ENCODE measurements at regions not wholly inside any gene's neighbourhood (a gene's known extent, or its start where the extent isn't known, plus 50 kb on each side); places are given as distances from the start of the nearest gene placed in this dataset.
"Not testable (repeated sequence)": the region's sequence is repeated elsewhere in the genome, so short reads cannot be mapped to it uniquely, and the experiment has no call there.

DNA sequence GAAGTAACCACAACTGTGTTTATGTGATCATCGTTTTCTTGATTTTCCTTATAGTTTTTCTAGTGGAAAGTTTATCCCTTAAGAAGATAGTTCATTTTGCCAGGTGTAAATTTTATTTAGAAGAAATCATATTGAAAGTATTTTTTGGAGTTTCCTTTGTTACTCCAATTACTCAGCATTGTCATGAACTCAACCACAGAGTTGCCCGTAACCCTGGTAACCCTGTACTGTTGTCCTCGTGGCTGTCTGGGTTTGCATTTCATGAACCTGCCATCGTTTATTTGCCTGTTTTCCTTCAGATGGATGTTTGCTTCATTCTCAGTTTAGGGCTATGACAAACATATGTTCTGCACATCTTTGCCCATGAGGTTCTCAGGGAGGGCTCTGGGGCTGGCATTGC is 534.3 kb downstream of the GOLGA6L6 start:
- not testable (repeated sequence) for TF ChIP-seq EP300 (conservative IDR thresholded peaks at IDR 0.05; ENCODE audit: poor library complexity, severe bottlenecking); CTCF (IDR thresholded peaks at IDR 0.05; ENCODE audit: poor library complexity, severe bottlenecking); EZH2 (IDR thresholded peaks at IDR 0.05; ENCODE audit: borderline replicate concordance, insufficient read depth, low read length, poor library complexity, severe bottlenecking); TAF1 (IDR thresholded peaks at IDR 0.05; ENCODE audit: low read depth); SMC3 (conservative IDR thresholded peaks at IDR 0.05; ENCODE audit: poor library complexity); POLR2AphosphoS5 (IDR thresholded peaks at IDR 0.05); RAD21 (conservative IDR thresholded peaks at IDR 0.05); MXI1 (conservative IDR thresholded peaks at IDR 0.05; ENCODE audit: poor library complexity, severe bottlenecking)
- TF ChIP-seq, protein P1, sequence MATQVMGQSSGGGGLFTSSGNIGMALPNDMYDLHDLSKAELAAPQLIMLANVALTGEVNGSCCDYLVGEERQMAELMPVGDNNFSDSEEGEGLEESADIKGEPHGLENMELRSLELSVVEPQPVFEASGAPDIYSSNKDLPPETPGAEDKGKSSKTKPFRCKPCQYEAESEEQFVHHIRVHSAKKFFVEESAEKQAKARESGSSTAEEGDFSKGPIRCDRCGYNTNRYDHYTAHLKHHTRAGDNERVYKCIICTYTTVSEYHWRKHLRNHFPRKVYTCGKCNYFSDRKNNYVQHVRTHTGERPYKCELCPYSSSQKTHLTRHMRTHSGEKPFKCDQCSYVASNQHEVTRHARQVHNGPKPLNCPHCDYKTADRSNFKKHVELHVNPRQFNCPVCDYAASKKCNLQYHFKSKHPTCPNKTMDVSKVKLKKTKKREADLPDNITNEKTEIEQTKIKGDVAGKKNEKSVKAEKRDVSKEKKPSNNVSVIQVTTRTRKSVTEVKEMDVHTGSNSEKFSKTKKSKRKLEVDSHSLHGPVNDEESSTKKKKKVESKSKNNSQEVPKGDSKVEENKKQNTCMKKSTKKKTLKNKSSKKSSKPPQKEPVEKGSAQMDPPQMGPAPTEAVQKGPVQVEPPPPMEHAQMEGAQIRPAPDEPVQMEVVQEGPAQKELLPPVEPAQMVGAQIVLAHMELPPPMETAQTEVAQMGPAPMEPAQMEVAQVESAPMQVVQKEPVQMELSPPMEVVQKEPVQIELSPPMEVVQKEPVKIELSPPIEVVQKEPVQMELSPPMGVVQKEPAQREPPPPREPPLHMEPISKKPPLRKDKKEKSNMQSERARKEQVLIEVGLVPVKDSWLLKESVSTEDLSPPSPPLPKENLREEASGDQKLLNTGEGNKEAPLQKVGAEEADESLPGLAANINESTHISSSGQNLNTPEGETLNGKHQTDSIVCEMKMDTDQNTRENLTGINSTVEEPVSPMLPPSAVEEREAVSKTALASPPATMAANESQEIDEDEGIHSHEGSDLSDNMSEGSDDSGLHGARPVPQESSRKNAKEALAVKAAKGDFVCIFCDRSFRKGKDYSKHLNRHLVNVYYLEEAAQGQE (IDR thresholded peaks at IDR 0.05; ENCODE audit: borderline replicate concordance) = not testable (repeated sequence)

All from neural cell (in vitro differentiated cells).